H54 (cell line): ENCODE measurements at regions not wholly inside any gene's neighbourhood (a gene's known extent, or its start where the extent isn't known, plus 50 kb on each side); places are given as distances from the start of the nearest gene placed in this dataset.
A peak's percentile ranks its signal among the peaks of the same experiment; 100 is the strongest.

ENCODE experiments used
- DNase-seq: peaks from one replicate; pipeline ENCODE4 v3.0.0; 2011; ENCODE audit warnings: low spot score, mixed read lengths; ENCODE audit not compliant: insufficient read length
- FAIRE-seq: peaks from 3 replicates; lab custom pipeline; 2011; peaks lifted over from hg19 to GRCh38; lab: Jason Lieb, UNC
- POLR2A ChIP-seq: IDR thresholded peaks from 2 replicates; pipeline ENCODE4 v1.6.1; 2011; ENCODE audit warnings: low read depth, mild to moderate bottlenecking, low read length

GRCh38 chr7:34237493-34237849 is 332.1 kb downstream of the BMPER start:
- FAIRE-seq: no peak
- TF ChIP-seq POLR2A: no peak
- DNase-seq: no peak

GRCh38 chr7:34240417-34240816 is 335.1 kb downstream of the BMPER start:
- no peak for TF ChIP-seq POLR2A
- FAIRE-seq: no peak
- DNase-seq: no peak

GRCh38 chr7:34242391-34242790 is 337.1 kb downstream of the BMPER start:
- FAIRE-seq (no peak), DNase-seq (no peak)
- TF ChIP-seq POLR2A: no peak

GRCh38 chr7:34245246-34245645 is 339.9 kb downstream of the BMPER start:
- FAIRE-seq (no peak), DNase-seq (no peak)
- TF ChIP-seq POLR2A: no peak

GRCh38 chr7:34247468-34247867 is 342.1 kb downstream of the BMPER start:
- TF ChIP-seq POLR2A: no peak
- DNase-seq: no peak
- no peak for FAIRE-seq

- DNase-seq (no peak), FAIRE-seq (no peak)
- no peak for TF ChIP-seq POLR2A
These were observed 343.9 kb downstream of the BMPER start for GRCh38 chr7:34249192-34249591.

GRCh38 chr7:34260279-34260678 is 354.9 kb downstream of the BMPER start:
- TF ChIP-seq POLR2A: no peak
- DNase-seq (peak; percentile 71), FAIRE-seq (peak; percentile 98)

- no peak for TF ChIP-seq POLR2A
- DNase-seq (no peak), FAIRE-seq (no peak)
These were observed 357.8 kb downstream of the BMPER start for GRCh38 chr7:34263168-34263567.

GRCh38 chr7:34269084-34269483 is 363.7 kb downstream of the BMPER start:
- no peak for FAIRE-seq

GRCh38 chr7:34275624-34276023 is 370.3 kb downstream of the BMPER start:
- no peak for FAIRE-seq

More at GRCh38 chr7:34269084-34269483, 363.7 kb downstream of the BMPER start:
- no peak for TF ChIP-seq POLR2A
- no peak for DNase-seq

GRCh38 chr7:34277016-34277802 is 371.9 kb downstream of the BMPER start:
- no peak for DNase-seq
- peak; percentile 60 for FAIRE-seq
- TF ChIP-seq POLR2A: no peak

More at GRCh38 chr7:34275624-34276023, 370.3 kb downstream of the BMPER start:
- no peak for TF ChIP-seq POLR2A
- no peak for DNase-seq

GRCh38 chr7:34277803-34278199 is 372.5 kb downstream of the BMPER start:
- FAIRE-seq (no peak), DNase-seq (no peak)

GRCh38 chr7:34281260-34281659 is 375.9 kb downstream of the BMPER start:
- no peak for FAIRE-seq
- DNase-seq: no peak
- TF ChIP-seq POLR2A: no peak

More at GRCh38 chr7:34277803-34278199, 372.5 kb downstream of the BMPER start:
- no peak for TF ChIP-seq POLR2A

- FAIRE-seq (no peak), DNase-seq (no peak)
- TF ChIP-seq POLR2A: no peak
These were observed 375.7 kb upstream of the NPSR1 start for GRCh38 chr7:34282271-34282670.

GRCh38 chr7:34296663-34297062 is 361.4 kb upstream of the NPSR1 start:
- DNase-seq: no peak
- FAIRE-seq: no peak
- no peak for TF ChIP-seq POLR2A

- TF ChIP-seq POLR2A: no peak
- FAIRE-seq (no peak), DNase-seq (no peak)
These were observed 359.5 kb upstream of the NPSR1 start for GRCh38 chr7:34298492-34299013.
